GM19455 (cell line): ENCODE measurements at regions not wholly inside any gene's neighbourhood (a gene's known extent, or its start where the extent isn't known, plus 50 kb on each side); places are given as distances from the start of the nearest gene placed in this dataset.

Experiments
- ATAC-seq: cut with Tn5 transposase; IDR thresholded peaks from one replicate; pipeline ENCODE4 v1.9.1; 2021; ENCODE audit not compliant: unreplicated experiment

- no peak for ATAC-seq
Measured at GRCh38 chr17:413706-414380, 61.2 kb upstream of the RPH3AL start.

- no peak for ATAC-seq
Measured at GRCh38 chr17:413016-413350, 60.4 kb upstream of the RPH3AL start.

DNA sequence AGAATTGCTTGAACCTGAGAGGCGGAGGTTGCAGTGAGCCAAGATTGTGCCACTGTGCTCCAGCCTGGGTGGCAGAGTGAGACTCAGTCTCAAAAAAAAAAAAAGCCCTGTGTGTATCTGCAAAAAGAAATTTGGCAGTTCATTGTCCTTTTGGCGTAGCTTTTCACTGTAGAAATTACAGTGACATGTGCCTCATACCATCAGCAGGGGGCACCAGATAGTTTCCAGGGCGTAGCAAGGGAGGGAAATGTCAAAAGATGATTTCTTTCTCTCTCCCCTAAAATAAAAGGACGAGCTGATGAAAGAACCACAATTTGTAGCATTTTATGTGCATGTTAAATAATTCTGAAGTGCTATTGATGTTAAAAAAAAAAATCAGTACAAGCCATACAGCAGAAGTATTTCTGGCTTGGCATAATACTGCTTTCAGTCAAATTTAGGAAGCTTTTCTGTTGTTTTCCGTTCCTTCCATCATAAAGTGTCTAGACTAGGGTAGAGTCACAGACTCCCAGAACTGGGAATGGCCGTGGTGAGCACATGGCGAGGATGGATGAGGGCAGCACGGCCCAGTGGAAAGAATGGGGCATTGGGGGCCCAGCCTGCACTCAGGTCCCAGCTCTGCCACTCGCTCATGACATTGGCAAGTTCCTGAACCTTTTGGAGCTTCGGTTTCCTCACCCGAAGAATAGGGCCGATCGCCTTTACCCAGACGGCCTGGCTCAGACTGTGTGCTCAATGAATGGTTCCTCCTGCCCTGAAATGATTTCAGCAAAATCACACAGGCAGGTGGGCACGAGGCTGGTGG is 59.8 kb upstream of the RPH3AL start:
- ATAC-seq = no peak

GRCh38 chr17:411421-412120 is 59.0 kb upstream of the RPH3AL start:
- no peak for ATAC-seq

- ATAC-seq = peak; percentile 7
Measured at GRCh38 chr17:410543-411401, 58.2 kb upstream of the RPH3AL start.

DNA sequence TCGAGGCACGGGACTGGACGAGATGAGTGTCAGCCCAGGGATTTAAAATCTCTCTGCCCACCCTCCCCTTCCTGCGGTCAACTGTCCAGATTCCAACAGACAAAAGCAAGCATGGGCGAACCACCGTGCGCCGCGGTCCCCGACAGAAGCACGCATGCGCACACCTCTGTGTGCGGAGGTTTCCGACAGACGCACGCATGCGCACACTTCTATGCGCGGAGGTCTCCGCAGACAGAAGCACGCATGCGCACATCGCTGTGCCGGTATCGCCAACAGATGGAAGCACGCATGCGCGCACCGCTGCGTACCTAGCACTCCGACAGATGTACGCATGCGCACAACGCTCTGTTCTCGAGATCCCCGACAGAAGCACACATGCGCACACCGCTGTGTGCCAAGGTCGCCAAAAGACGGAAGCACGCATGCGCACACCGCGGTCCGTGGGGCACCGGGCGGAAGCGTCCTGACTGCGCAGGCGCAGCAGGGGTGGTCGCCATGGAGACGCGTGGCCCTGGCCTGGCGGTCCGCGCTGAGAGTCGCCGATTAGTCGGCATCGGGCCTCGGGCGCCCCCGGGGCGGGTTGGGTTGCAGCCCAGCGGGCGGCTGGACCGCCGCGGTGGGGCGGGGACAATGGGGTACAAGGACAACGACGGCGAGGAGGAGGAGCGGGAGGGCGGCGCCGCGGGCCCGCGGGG is 57.4 kb upstream of the RPH3AL start:
- ATAC-seq = peak; percentile 85

- ATAC-seq = no peak
Measured at GRCh38 chr17:409308-409847, 56.8 kb upstream of the RPH3AL start.

DNA sequence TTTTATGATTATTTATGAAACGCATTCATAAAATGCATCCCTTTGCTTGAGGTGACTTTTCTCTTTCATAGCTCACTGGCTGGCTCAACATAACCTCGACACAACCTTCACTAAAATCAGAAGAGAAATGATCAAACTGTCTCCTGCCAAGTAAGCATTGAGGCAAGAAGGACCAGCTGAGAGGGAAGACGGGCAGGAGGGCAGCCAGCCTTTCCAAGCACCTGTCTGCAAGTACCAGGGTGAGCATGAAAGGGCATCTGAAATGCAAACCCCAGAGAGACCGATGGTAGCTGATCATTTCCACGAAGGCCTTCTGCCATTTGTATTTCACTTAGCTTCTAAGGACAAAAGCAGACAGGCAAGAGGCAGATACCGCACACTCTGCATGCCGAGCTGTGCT is 52.1 kb upstream of the RPH3AL start:
- no peak for ATAC-seq
